ENCODE measurements at regions not wholly inside any gene's neighbourhood (a gene's known extent, or its start where the extent isn't known, plus 50 kb on each side); places are given as distances from the start of the nearest gene placed in this dataset.

GRCh38 chr7:4550117-4550516, 132.0 kb upstream of the FOXK1 start:
- 19 to 24% (median 22%) methylated on average over 1 of the region's 1 CpG for WGBS, 3 donors
- Histone ChIP-seq H3K36me3 (no peaks in the 10 kb centered on the region), H3K4me1 (ENCODE audit: insufficient read depth) (no peaks in the 10 kb centered on the region), H3K4me3 (no peak overlapping the region), H3K27ac (no peak overlapping the region), H3K27me3 (no peaks in the 10 kb centered on the region), H3K9me3 (peaks cover 0 to 4% of the 10 kb centered on the region in 2 donors)
- TF ChIP-seq CTCF (IDR thresholded peaks at IDR 0.05) (no peak), EP300 (IDR thresholded peaks at IDR 0.05) (no peak), POLR2A (IDR thresholded peaks at IDR 0.05) (no peak)
- no peak for DNase-seq
- intact Hi-C loops (cut with DNase I), result no loop called here

- Histone ChIP-seq H3K9me3 (peaks cover 0 to 4% of the 10 kb centered on the region in 2 donors), H3K27ac (no peak overlapping the region), H3K4me3 (no peak overlapping the region), H3K4me1 (ENCODE audit: insufficient read depth) (no peaks in the 10 kb centered on the region), H3K27me3 (no peaks in the 10 kb centered on the region), H3K36me3 (no peaks in the 10 kb centered on the region)
- no peak for TF ChIP-seq EP300 (IDR thresholded peaks at IDR 0.05)
- TF ChIP-seq POLR2A (IDR thresholded peaks at IDR 0.05), result no peak
- DNase-seq, result no peak
- intact Hi-C loops (cut with DNase I), result no loop called here
- WGBS, 3 donors, result 79 to 94% (median 87%) methylated on average over 1 of the region's 1 CpG
These were observed 129.1 kb upstream of the FOXK1 start for GRCh38 chr7:4552985-4553384.

GRCh38 chr7:4556868-4557793, 125.0 kb upstream of the FOXK1 start:
- Histone ChIP-seq H3K27me3 (no peaks in the 10 kb centered on the region), H3K4me3 (no peak overlapping the region), H3K27ac (no peak overlapping the region), H3K4me1 (ENCODE audit: insufficient read depth) (no peaks in the 10 kb centered on the region), H3K9me3 (peaks cover 0 to 2% of the 10 kb centered on the region in 2 donors), H3K36me3 (no peaks in the 10 kb centered on the region)
- 51 to 59% (median 52%) methylated on average over 18 of the region's 18 CpGs for WGBS, 3 donors
- intact Hi-C loops (cut with DNase I), result no loop called here
- TF ChIP-seq POLR2A (IDR thresholded peaks at IDR 0.05) (no peak), EP300 (IDR thresholded peaks at IDR 0.05) (no peak), CTCF (IDR thresholded peaks at IDR 0.05) (no peak)
- no peak for DNase-seq

GRCh38 chr7:4561795-4562194, 120.3 kb upstream of the FOXK1 start:
- Histone ChIP-seq H3K4me1 (ENCODE audit: insufficient read depth) (no peaks in the 10 kb centered on the region), H3K27me3 (no peaks in the 10 kb centered on the region), H3K4me3 (no peak overlapping the region), H3K9me3 (peaks cover 0 to 3% of the 10 kb centered on the region in 2 donors), H3K36me3 (no peaks in the 10 kb centered on the region), H3K27ac (no peak overlapping the region)
- WGBS, 3 donors, result 31 to 46% (median 38%) methylated on average over 3 of the region's 3 CpGs
- TF ChIP-seq CTCF (IDR thresholded peaks at IDR 0.05), result no peak
- TF ChIP-seq EP300 (IDR thresholded peaks at IDR 0.05), result no peak
- no peak for TF ChIP-seq POLR2A (IDR thresholded peaks at IDR 0.05)
- no peak for DNase-seq
- intact Hi-C loops (cut with DNase I), result no loop called here

GRCh38 chr7:4566714-4567113, 115.4 kb upstream of the FOXK1 start:
- TF ChIP-seq EP300 (IDR thresholded peaks at IDR 0.05) (no peak), POLR2A (IDR thresholded peaks at IDR 0.05) (no peak), CTCF (IDR thresholded peaks at IDR 0.05) (no peak)
- Histone ChIP-seq H3K4me3 (no peak overlapping the region), H3K36me3 (no peaks in the 10 kb centered on the region), H3K4me1 (ENCODE audit: insufficient read depth) (no peaks in the 10 kb centered on the region), H3K27ac (no peak overlapping the region), H3K9me3 (peaks cover 0 to 3% of the 10 kb centered on the region in 2 donors), H3K27me3 (no peaks in the 10 kb centered on the region)
- 94 to 96% (median 95%) methylated on average over 2 of the region's 2 CpGs for WGBS, 3 donors
- intact Hi-C loops (cut with DNase I), result no loop called here
- no peak for DNase-seq

Data from ovary (tissue), 7 donors.